ENCODE measurements at regions not wholly inside any gene's neighbourhood (a gene's known extent, or its start where the extent isn't known, plus 50 kb on each side); places are given as distances from the start of the nearest gene placed in this dataset.

- no peak for TF ChIP-seq CTCF (IDR thresholded peaks at IDR 0.05; ENCODE audit: control insufficient read depth, extremely low read depth, insufficient read depth)
- no peak for DNase-seq (ENCODE audit: low read depth)
- H3K4me3 ChIP-seq (ENCODE audit: low read depth, low read length), result no peak overlapping the region
Measured at GRCh38 chr10:57202356-57202755, 841.3 kb upstream of the ZWINT start.

- TF ChIP-seq CTCF (IDR thresholded peaks at IDR 0.05; ENCODE audit: control insufficient read depth, extremely low read depth, insufficient read depth), result no peak
- no peak for DNase-seq (ENCODE audit: low read depth)
- no peak overlapping the region for H3K4me3 ChIP-seq (ENCODE audit: low read depth, low read length)
Measured at GRCh38 chr10:57188846-57189245, 827.8 kb upstream of the ZWINT start.

- no peak overlapping the region for H3K4me3 ChIP-seq (ENCODE audit: low read depth, low read length)
- no peak for DNase-seq (ENCODE audit: low read depth)
- TF ChIP-seq CTCF (IDR thresholded peaks at IDR 0.05; ENCODE audit: control insufficient read depth, extremely low read depth, insufficient read depth), result no peak
Measured at GRCh38 chr10:57186201-57186600, 825.1 kb upstream of the ZWINT start.

- no peak overlapping the region for H3K4me3 ChIP-seq (ENCODE audit: low read depth, low read length)
- no peak for TF ChIP-seq CTCF (IDR thresholded peaks at IDR 0.05; ENCODE audit: control insufficient read depth, extremely low read depth, insufficient read depth)
- DNase-seq (ENCODE audit: low read depth), result no peak
Measured at GRCh38 chr10:57169597-57169996, 808.5 kb upstream of the ZWINT start.

GRCh38 chr10:57168611-57169240 is 807.7 kb upstream of the ZWINT start:
- H3K4me3 ChIP-seq (ENCODE audit: low read depth, low read length), result no peak overlapping the region
- no peak for DNase-seq (ENCODE audit: low read depth)
- no peak for TF ChIP-seq CTCF (IDR thresholded peaks at IDR 0.05; ENCODE audit: control insufficient read depth, extremely low read depth, insufficient read depth)

- no peak overlapping the region for H3K4me3 ChIP-seq (ENCODE audit: low read depth, low read length)
- no peak for DNase-seq (ENCODE audit: low read depth)
- no peak for TF ChIP-seq CTCF (IDR thresholded peaks at IDR 0.05; ENCODE audit: control insufficient read depth, extremely low read depth, insufficient read depth)
Measured at GRCh38 chr10:57165671-57166070, 804.6 kb upstream of the ZWINT start.

- DNase-seq (ENCODE audit: low read depth), result peak; percentile 53
- no peak overlapping the region for H3K4me3 ChIP-seq (ENCODE audit: low read depth, low read length)
- TF ChIP-seq CTCF (IDR thresholded peaks at IDR 0.05; ENCODE audit: control insufficient read depth, extremely low read depth, insufficient read depth), result no peak
Measured at GRCh38 chr10:57162231-57162630, 801.2 kb upstream of the ZWINT start.
